BE2C (cell line): ENCODE measurements at regions not wholly inside any gene's neighbourhood (a gene's known extent, or its start where the extent isn't known, plus 50 kb on each side); places are given as distances from the start of the nearest gene placed in this dataset.

Source experiments
- DNase-seq: peaks from one replicate; pipeline ENCODE4 v3.0.0-alpha.2; 2020
- H3K27me3 ChIP-seq: fragments of 250-450 bp; sonication (Bioruptor Pico); 2 replicates; pipeline ENCODE4 v1.5.1; 2020; ENCODE audit warnings: mild to moderate bottlenecking
- H3K36me3 ChIP-seq: fragments of 250-450 bp; sonication (Bioruptor Pico); 2 replicates; pipeline ENCODE4 v1.5.1; 2020; ENCODE audit warnings: mild to moderate bottlenecking
- H3K4me1 ChIP-seq: fragments of 250-450 bp; sonication (Bioruptor Pico); 2 replicates; pipeline ENCODE4 v1.5.1; 2020
- H3K4me3 ChIP-seq: 2 replicates; pipeline ENCODE4 v1.5.1; 2011; ENCODE audit warnings: low read depth, low read length
- H3K9me3 ChIP-seq: fragments of 250-450 bp; sonication (Bioruptor Pico); 2 replicates; pipeline ENCODE4 v1.5.1; 2020
- CTCF ChIP-seq: IDR thresholded peaks from 2 replicates; pipeline ENCODE4 v1.5.1; 2012; ENCODE audit warnings: mild to moderate bottlenecking, low read depth, low read length

DNA sequence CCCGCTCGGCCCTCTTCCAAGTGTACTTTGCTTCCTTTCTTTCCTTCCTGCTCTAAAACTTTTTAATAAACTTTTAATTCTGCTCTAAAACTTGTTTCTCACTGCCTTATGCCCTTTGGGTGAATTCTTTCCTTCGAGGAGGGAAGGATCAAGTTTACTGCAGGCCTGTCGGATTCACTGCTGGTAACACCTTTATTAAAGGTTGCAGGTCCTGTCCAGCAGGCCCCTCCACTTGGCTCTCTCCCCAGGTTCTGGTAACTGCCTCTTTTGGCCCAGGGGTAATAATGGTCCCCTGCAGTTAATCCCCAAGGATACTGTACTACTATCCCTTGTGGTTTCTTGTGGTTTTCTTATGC is 152.7 kb upstream of the EEA1 start:
- no peak for DNase-seq
- H3K4me3 ChIP-seq, result no peak overlapping the region
- H3K9me3 ChIP-seq, result peaks cover 2% of the 10 kb centered on the region; the same call in 1 of the 2 replicates
- no peaks in the 10 kb centered on the region for H3K4me1 ChIP-seq
- TF ChIP-seq CTCF, result no peak
- no peaks in the 10 kb centered on the region for H3K36me3 ChIP-seq
- H3K27me3 ChIP-seq, result no peaks in the 10 kb centered on the region; the same call in 1 of the 2 replicates

DNA sequence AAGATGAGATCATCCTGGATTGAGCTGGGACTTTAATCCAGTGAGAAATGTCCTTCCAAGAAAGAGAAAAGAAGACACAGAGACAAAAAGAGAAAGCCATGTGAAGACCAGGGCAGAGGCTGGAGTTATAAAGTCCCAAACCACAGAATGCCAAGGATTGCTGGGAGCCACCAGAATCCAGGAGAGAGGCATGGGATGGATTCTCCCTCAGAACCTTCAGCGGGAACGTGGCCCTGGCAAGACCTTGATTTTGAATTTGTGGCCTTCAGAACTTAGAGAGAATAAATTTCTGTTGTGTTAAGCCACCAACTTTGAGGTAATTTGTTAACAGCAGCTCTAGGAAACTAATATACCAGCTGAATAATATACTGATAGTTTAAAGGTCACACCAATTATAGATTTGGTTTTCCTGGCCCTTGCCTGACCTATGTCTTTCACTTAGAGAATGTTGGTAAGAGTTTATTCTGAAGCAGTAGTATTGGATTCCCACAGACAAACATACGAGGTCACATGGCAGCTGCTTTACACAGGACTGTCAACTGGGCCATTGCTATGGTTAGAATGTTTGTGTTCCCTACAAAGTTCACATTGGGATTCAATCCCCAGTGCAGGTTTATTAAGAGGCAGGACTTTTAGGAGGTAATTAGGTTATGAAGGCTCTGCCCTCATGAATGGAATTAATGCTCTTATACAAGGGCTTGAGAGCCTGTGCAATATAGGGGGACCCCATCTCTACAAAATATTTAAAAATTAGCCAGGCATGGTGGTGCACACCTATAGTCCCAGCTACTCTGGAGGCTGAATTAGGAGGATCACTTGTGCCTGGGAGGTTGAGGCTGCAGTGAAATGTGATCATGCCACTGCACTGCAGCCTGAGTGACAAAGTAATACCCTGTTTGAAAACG is 156.5 kb upstream of the EEA1 start:
- TF ChIP-seq CTCF, result no peak
- Histone ChIP-seq H3K9me3 (peaks cover 3% of the 10 kb centered on the region; the same call in 1 of the 2 replicates), H3K4me1 (no peaks in the 10 kb centered on the region), H3K27me3 (peaks cover 3% of the 10 kb centered on the region), H3K36me3 (no peaks in the 10 kb centered on the region), H3K4me3 (no peak overlapping the region)
- DNase-seq, result no peak

GRCh38 chr12:93086288-93086727 is 157.2 kb upstream of the EEA1 start:
- peaks cover 3% of the 10 kb centered on the region for H3K27me3 ChIP-seq
- no peak for TF ChIP-seq CTCF
- peaks cover 3% of the 10 kb centered on the region; the same call in 1 of the 2 replicates for H3K9me3 ChIP-seq
- H3K36me3 ChIP-seq, result no peaks in the 10 kb centered on the region
- H3K4me3 ChIP-seq, result no peak overlapping the region
- DNase-seq, result no peak
- H3K4me1 ChIP-seq, result no peaks in the 10 kb centered on the region

DNA sequence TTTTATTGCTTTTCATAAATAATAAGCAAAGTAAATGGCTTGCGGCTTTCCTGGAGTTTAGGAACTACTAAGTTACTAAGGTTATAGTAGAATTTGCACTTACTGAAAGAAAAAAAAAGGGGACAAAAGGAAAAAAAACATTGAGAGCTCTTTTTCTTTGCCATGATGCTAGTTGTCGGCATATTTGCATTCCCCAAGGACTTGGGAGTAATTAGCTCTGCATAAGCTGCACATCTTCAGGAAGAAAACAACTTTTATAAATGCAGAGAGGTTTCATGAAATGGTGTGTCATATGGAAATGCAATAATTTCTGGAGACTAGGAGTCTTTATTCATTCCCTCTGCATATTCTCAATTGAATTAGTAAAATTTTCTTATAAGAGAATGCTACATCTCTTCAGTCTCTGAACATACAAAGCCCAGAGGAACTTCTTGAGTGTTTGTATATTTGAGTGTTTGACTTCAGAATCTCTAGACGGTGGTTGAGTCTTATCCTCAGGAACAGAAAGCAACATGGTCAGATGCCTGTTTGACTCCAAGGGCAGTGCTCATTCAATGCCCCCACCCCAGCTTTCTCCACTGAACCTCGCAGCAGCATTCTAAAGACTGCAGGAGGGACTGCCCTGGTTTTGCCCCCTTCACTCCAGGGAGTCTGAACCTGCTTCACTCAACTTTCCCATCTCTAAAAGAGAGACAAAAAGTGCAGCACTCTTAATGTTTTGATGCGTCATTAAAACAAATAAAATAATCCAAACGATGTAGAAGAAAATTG is 158.9 kb upstream of the EEA1 start:
- Histone ChIP-seq H3K9me3 (0 out of 2 replicates have a peak, but pooled peaks cover 3% of the 10 kb centered on the region), H3K4me1 (peaks cover 12% of the 10 kb centered on the region), H3K4me3 (no peak overlapping the region), H3K27me3 (peaks cover 3% of the 10 kb centered on the region; the same call in 1 of the 2 replicates), H3K36me3 (no peaks in the 10 kb centered on the region)
- DNase-seq, result no peak
- TF ChIP-seq CTCF, result no peak

- no peak for DNase-seq
- H3K27me3 ChIP-seq, result peaks cover 3% of the 10 kb centered on the region; the same call in 1 of the 2 replicates
- no peaks in the 10 kb centered on the region for H3K36me3 ChIP-seq
- no peak for TF ChIP-seq CTCF
- H3K4me3 ChIP-seq, result no peak overlapping the region
- 0 out of 2 replicates have a peak, but pooled peaks cover 3% of the 10 kb centered on the region for H3K9me3 ChIP-seq
- peaks cover 17% of the 10 kb centered on the region for H3K4me1 ChIP-seq
Measured at GRCh38 chr12:93089805-93090569, 160.9 kb upstream of the EEA1 start.
